Ishikawa (cell line): ENCODE measurements at regions not wholly inside any gene's neighbourhood (a gene's known extent, or its start where the extent isn't known, plus 50 kb on each side); places are given as distances from the start of the nearest gene placed in this dataset.

ENCODE experiments used
- CEBPB ChIP-seq: IDR thresholded peaks from 2 replicates; pipeline ENCODE4 v1.6.1; 2012
- CREB1 ChIP-seq: IDR thresholded peaks from 2 replicates; pipeline ENCODE4 v1.6.1; 2012; ENCODE audit warnings: low read depth
- EGR1 ChIP-seq: IDR thresholded peaks from 2 replicates; pipeline ENCODE4 v1.6.1; 2012
- EP300 ChIP-seq: IDR thresholded peaks from 2 replicates; pipeline ENCODE4 v1.6.1; 2012; ENCODE audit warnings: borderline replicate concordance
- FOXM1 ChIP-seq: IDR thresholded peaks from 2 replicates; pipeline ENCODE4 v1.6.1; 2012; ENCODE audit warnings: low read depth, borderline replicate concordance
- NFIC ChIP-seq: IDR thresholded peaks from 2 replicates; pipeline ENCODE4 v1.6.1; 2012
- RAD21 ChIP-seq: IDR thresholded peaks from 2 replicates; pipeline ENCODE4 v1.6.1; 2012; ENCODE audit warnings: low read depth
- TAF1 ChIP-seq: IDR thresholded peaks from 2 replicates; pipeline ENCODE4 v1.6.1; 2012; ENCODE audit warnings: low read depth, mild to moderate bottlenecking
- TCF12 ChIP-seq: IDR thresholded peaks from 2 replicates; pipeline ENCODE4 v1.6.1; 2012; ENCODE audit warnings: low read depth
- TEAD4 ChIP-seq: IDR thresholded peaks from 2 replicates; pipeline ENCODE4 v1.6.1; 2012
- YY1 ChIP-seq: IDR thresholded peaks from 2 replicates; pipeline ENCODE4 v1.6.1; 2012; ENCODE audit warnings: low read depth
- ZBTB7A ChIP-seq: IDR thresholded peaks from 2 replicates; pipeline ENCODE4 v1.6.1; 2012; ENCODE audit warnings: low read depth
- TF ChIP-seq, protein P1 (sequence below): IDR thresholded peaks from 2 replicates; pipeline ENCODE4 v1.6.1; 2012
- TF ChIP-seq, protein P2 (sequence below): IDR thresholded peaks from 2 replicates; pipeline ENCODE4 v1.6.1; 2012
- TF ChIP-seq, protein P3 (sequence below): IDR thresholded peaks from 2 replicates; pipeline ENCODE4 v1.6.1; 2012; ENCODE audit warnings: low read depth, mild to moderate bottlenecking

DNA sequence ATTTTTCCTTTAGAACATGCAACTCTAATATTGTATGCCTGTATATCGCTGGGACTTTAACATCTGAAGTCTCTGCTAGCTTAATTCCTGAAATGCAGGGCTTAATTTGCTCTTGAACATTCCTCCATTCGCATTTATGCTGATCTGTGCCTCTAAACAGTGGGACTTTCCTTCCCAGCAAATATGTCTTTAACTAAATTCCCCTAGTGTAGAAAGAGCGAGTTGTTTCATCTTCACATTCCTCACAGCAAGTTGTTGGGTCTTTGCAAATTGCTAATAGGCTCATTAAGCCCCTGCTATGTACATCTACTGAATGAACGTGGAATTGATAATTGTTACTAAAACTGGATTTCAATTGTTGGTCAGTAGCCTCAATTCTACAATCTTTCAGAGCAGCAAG lies 118.4 kb upstream of the OBI1 start:
- no peak for TF ChIP-seq CREB1
- no peak for TF ChIP-seq FOXM1
- no peak for TF ChIP-seq YY1
- TF ChIP-seq ZBTB7A, result no peak
- TF ChIP-seq, protein P1, sequence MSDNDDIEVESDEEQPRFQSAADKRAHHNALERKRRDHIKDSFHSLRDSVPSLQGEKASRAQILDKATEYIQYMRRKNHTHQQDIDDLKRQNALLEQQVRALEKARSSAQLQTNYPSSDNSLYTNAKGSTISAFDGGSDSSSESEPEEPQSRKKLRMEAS, result no peak
- no peak for TF ChIP-seq RAD21
- no peak for TF ChIP-seq TAF1
- TF ChIP-seq EGR1, result no peak
- TF ChIP-seq TCF12, result no peak

DNA sequence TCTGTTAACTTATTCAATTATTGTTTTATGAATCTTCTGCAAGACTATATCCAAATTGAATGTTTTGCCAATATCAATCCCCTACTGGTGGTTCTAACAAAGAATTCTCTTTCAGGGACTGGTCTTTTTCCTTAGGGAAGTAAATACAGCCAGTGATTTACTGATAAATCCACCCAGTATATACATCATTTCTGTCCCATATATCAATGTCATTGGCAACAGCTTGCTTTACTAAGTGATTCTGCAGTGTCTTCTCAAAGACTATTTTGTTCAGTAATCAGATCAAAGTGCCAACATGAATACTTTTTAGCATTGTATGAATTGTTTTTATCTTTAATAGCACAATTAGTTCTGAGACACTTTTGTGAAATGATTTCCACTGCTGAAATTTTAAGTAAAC lies 114.0 kb upstream of the OBI1 start:
- TF ChIP-seq TCF12 (no peak), CEBPB (no peak), NFIC (no peak), TEAD4 (no peak), RAD21 (no peak), YY1 (no peak), EP300 (no peak), ZBTB7A (no peak), TAF1 (no peak), CREB1 (no peak), FOXM1 (no peak), EGR1 (no peak)
- TF ChIP-seq, protein P2, sequence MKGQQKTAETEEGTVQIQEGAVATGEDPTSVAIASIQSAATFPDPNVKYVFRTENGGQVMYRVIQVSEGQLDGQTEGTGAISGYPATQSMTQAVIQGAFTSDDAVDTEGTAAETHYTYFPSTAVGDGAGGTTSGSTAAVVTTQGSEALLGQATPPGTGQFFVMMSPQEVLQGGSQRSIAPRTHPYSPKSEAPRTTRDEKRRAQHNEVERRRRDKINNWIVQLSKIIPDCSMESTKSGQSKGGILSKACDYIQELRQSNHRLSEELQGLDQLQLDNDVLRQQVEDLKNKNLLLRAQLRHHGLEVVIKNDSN, result no peak
- TF ChIP-seq, protein P3, sequence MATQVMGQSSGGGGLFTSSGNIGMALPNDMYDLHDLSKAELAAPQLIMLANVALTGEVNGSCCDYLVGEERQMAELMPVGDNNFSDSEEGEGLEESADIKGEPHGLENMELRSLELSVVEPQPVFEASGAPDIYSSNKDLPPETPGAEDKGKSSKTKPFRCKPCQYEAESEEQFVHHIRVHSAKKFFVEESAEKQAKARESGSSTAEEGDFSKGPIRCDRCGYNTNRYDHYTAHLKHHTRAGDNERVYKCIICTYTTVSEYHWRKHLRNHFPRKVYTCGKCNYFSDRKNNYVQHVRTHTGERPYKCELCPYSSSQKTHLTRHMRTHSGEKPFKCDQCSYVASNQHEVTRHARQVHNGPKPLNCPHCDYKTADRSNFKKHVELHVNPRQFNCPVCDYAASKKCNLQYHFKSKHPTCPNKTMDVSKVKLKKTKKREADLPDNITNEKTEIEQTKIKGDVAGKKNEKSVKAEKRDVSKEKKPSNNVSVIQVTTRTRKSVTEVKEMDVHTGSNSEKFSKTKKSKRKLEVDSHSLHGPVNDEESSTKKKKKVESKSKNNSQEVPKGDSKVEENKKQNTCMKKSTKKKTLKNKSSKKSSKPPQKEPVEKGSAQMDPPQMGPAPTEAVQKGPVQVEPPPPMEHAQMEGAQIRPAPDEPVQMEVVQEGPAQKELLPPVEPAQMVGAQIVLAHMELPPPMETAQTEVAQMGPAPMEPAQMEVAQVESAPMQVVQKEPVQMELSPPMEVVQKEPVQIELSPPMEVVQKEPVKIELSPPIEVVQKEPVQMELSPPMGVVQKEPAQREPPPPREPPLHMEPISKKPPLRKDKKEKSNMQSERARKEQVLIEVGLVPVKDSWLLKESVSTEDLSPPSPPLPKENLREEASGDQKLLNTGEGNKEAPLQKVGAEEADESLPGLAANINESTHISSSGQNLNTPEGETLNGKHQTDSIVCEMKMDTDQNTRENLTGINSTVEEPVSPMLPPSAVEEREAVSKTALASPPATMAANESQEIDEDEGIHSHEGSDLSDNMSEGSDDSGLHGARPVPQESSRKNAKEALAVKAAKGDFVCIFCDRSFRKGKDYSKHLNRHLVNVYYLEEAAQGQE, result no peak
- TF ChIP-seq, protein P1, result no peak

DNA sequence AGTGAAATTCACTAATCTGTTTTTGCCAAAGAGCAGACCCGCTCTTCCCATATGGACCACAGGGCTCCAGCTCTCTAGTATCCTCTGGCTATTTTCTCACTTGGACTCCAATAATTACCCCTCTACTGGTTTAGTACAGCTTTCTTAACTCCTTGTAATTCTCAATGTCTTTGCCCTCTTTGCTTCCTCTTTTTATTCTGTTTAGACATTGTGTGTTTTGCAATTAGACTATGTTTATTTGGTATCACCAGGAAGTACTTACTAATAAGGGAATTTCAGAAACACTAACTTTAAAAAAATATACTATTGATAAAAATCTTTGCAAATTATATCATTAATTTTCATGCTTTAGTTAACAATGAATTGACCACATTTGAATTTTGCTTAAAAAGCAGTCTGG lies 111.6 kb upstream of the OBI1 start:
- TF ChIP-seq FOXM1, result no peak
- TF ChIP-seq, protein P2, result no peak

DNA sequence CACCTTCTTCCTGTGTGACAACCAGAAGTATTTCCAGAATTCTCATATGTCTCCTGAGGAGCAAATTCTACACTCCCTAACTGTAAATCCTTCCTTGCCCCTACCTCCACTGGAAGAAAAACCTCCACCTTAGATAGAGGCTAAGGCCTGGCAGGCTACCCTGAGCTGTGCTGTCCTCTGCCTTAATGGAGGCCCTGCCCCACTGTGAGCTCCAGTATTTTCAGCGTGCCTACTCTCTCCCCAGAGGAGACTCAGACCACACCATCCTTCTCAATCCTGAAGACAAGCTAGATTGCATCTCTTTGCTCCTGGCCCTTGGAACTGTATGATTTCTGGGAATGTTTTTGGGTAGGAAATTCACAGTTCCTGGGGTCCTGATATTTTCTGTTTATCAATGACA lies 110.0 kb upstream of the OBI1 start:
- TF ChIP-seq, protein P3, result no peak
- TF ChIP-seq, protein P2, result no peak
- TF ChIP-seq TAF1 (no peak), TCF12 (no peak), ZBTB7A (no peak), FOXM1 (no peak), TEAD4 (no peak), EP300 (no peak), EGR1 (no peak), YY1 (no peak), CEBPB (no peak), CREB1 (no peak), RAD21 (no peak), NFIC (no peak)
- TF ChIP-seq, protein P1, result no peak

DNA sequence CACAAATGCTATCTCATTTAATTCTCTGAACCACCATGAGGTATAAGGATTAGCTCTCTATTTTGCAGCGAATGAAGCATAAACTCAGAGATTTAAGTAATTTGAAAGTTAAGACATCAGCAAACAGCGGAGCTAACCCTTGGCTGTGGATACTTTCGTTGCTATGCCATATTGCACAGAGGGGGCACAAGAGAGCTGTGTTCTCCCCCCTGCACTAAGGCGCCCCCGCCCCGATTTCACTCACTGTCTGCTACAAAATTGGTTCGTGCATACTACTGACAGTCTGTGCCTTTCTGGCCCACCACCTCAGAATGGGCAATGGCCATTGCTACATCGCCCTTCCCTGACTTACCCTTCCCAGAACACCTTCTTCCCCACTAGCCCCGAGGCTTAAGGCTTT lies 105.7 kb upstream of the OBI1 start:
- TF ChIP-seq YY1 (no peak), ZBTB7A (no peak), EP300 (no peak), FOXM1 (no peak), CREB1 (no peak)
- TF ChIP-seq, protein P3, result no peak
- TF ChIP-seq, protein P2, result no peak
